ENCODE measurements at regions not wholly inside any gene's neighbourhood (a gene's known extent, or its start where the extent isn't known, plus 50 kb on each side); places are given as distances from the start of the nearest gene placed in this dataset.
"Not testable (repeated sequence)": the region's sequence is repeated elsewhere in the genome, so short reads cannot be mapped to it uniquely, and the experiment has no call there.

GRCh38 chr12:131357185-131357747, 353.6 kb upstream of the SFSWAP start:
- no peak for DNase-seq (ENCODE audit: low read depth in 2 of 2)

DNA sequence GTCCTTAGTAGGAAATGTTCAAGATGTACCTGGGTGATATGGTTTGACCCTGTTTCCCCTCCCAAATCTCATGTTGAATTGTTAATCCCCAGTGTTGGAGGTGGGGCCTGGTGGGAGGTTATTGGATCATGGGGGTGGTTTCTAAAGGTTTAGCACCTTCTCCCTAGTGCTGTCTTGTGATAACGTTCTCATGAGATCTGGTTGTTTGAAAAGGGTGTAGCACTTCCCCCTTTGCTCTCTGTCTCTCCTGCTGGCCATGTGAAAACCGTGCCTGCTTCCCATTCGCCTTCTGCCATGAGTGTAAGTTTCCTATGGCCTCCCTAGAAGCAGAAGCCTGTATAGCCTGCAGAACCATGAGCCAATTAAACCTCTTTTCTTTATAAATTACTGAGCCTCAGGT, 353.0 kb upstream of the SFSWAP start:
- DNase-seq (ENCODE audit: low read depth in 2 of 2): no peak

GRCh38 chr12:131362291-131363211, 348.3 kb upstream of the SFSWAP start:
- DNase-seq (ENCODE audit: low read depth in 2 of 2): no peak

DNA sequence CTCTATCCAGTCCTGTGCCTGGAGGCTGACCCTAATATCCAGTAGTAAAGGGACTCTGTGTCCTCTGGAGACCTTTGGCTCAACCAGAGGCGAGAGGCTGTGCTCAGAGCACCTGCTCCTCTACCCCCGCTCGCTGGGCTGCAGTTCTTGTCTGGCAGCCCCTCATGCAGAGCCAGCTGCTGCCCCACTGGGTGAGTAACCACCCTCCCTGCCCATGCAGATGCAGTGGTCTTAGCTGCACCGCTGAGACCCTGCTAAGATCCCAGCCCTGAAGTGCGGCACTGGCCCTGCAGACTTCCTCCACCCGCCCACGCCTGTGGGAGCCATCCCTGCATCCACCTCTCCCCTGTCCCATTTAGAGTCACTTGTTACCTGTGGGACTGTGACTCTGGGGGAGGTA, 347.5 kb upstream of the SFSWAP start:
- DNase-seq (ENCODE audit: low read depth in 2 of 2): no peak

DNA sequence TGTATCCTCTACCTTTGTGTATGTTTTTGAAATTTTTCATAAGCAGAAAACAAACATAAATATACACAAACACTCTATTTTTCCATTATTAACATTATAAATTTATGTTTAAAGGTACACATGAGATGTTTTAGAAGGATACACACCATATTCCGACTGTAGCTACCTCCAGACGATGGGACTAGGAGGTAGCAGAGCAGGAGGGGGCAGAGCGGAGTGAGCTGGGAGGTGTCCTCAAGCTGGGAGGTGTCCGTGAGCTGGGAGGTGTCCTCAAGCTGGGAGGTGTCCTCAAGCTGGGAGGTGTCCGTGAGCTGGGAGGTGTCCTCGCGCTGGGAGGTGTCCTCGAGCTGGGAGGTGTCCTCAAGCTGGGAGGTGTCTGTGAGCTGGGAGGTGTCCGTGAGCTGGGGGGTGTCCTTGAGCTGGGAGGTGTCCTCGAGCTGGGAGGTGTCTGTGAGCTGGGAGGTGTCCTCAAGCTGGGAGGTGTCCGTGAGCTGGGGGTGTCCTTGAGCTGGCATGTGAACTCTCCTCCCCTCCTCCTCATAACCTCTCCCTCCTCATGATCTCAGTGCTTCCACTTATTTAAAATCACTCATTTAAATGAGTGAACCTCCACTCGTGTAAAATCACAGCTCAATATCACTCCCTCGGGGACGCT, 346.9 kb upstream of the SFSWAP start:
- DNase-seq (ENCODE audit: low read depth in 2 of 2): no peak

DNA sequence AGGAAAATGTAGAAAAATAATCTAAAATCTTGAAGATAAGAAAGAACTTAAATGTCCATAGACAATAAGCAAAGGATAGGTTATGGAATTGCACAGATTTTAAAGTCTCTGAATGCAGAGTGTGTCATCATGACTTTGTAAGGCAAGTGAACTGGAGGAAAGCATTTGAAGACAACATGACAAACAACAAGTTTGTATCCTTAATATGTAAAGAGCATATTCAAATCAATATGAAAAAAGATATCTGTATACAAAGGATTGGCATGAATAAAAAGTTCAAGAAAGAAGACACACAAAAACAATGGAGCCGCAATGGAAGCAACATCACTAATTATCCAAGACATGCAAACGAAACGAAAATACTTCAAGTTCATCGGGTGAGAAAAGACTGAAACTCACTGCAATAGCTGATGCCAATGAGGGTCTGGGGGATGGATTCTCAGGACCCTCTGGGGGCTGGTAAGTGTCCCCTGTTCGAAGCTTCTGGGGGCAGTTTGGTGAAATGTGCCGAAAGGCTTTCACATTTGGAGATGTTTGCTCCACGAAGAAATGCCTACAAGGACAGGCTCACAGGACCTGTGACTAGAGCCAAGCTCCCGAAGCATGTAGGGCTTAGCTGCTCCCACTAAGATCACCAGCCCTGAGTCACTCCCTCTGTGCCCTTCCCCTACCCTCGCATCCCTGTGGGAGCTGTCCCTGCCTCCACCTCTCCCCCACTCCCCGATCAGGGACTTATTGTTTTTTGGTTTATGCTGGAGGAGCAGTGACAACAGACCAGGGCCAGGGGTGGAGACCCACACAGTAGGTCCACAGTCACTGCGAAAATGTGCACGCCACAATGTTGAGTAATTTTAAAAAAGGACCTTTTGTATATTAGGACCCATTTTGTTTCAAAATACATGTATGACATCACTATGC, 345.7 kb upstream of the SFSWAP start:
- no peak for DNase-seq (ENCODE audit: low read depth in 2 of 2)

GRCh38 chr12:131365821-131366260, 345.0 kb upstream of the SFSWAP start:
- DNase-seq (ENCODE audit: low read depth in 2 of 2): no peak

- no peak for DNase-seq (ENCODE audit: low read depth in 2 of 2)
Measured at GRCh38 chr12:131366261-131366871, 344.5 kb upstream of the SFSWAP start.

- not testable (repeated sequence) for DNase-seq (ENCODE audit: low read depth in 2 of 2)
Measured at GRCh38 chr12:131367067-131367982, 343.6 kb upstream of the SFSWAP start.

DNA sequence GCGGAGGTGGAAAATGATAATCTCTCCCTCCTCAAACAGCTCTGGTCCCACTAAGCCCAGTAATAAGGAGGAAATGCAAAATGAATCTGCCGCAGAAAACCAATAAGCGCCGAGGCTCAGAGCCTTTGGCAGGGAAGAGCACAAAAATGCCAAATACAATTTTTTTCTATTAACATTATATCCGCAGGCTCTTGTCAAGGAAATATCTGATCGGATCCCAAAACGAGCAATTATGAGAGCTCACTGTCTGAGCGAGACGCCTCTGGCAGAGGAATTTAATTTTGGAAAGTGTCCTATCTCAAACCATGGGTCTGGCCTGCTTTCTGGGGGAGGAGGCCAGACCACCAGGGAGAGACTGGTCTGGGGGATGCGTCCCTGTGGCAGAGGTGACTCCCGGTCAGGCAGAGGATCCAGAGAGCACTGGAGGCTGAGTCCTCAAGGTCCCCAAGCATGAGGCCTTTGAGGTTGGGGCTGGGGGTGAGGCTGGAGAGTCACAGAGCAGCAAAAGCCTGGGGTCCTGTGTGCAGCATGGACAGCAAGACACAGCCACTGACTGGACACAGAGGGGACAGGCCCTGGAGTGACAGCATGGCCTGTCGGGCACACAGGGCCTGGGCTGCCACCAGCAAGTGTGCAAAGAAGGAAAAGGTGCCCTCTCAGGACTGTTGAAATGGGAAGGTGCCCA, 342.8 kb upstream of the SFSWAP start:
- DNase-seq (ENCODE audit: low read depth in 2 of 2): no peak

DNA sequence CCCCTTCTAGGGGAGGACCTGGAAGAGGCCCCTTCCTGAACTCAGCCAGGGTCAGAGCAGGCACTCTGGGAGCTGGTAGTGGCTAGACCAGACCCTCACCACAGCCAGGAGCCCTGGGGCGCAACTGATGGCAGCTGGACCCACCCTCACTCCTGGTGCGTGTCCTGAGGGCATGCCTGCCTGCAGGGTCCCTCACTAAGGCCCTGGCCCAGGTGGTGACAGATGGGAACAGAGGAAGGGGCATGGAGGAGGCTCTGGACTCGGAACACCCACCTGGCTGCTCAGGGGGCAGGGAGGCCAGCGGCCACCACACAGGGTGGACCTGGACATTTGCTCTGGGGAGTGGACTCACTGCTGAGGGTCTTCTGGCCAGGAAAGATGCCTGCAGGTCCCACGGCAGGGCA, 342.2 kb upstream of the SFSWAP start:
- DNase-seq (ENCODE audit: low read depth in 2 of 2): no peak

- DNase-seq (ENCODE audit: low read depth in 2 of 2): no peak
Measured at GRCh38 chr12:131369094-131369845, 341.6 kb upstream of the SFSWAP start.

DNA sequence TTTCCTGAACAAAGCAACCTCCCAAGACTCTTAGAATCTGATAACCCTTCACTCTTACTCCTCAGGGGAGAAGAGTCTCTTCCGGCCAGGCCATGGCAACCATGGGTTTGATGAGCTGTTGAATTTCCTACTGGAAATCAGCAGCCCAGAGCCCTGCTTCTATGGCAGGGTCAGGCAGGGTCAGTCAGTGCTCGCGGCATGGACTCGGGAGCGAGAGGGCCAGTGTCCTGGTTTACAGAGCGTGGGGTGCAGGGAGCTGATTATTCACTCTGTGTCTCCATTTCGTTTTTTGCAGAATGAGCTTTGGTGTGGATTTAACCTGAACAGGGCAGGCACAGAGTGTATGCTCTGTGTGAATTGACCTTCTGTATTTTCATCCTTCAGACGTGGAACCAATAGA, 340.6 kb upstream of the SFSWAP start:
- no peak for DNase-seq (ENCODE audit: low read depth in 2 of 2)

DNA sequence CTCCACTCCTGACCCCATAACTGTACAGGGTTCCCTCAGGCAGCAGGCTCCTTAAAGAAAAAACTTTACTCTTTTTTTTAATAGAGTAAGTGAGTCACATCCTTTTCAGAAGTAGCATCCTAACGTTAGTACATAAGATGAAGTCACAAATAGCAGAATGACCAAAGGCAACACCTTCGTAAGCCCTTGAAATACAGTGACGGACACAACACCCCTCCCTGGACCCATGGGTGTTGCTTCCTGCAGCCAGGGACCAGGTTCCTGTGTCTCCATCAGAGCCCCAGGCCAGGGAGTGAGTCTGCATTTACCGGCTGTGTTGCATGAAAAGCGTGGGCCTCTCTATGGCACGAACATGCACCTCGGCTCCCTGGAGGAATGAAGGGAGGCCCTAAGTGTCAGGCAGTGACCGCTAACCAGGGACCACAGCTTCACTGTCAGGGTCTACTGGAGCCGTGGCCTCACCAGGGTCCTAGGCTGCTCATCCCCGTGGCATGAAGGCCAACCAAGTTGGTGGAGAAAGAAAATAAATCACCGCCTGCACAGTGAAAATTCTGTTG, 340.0 kb upstream of the SFSWAP start:
- no peak for DNase-seq (ENCODE audit: low read depth in 2 of 2)

- DNase-seq (ENCODE audit: low read depth in 2 of 2): no peak
Measured at GRCh38 chr12:131371401-131372170, 339.3 kb upstream of the SFSWAP start.

- no peak for DNase-seq (ENCODE audit: low read depth in 2 of 2)
Measured at GRCh38 chr12:131372171-131372475, 338.8 kb upstream of the SFSWAP start.

- no peak for DNase-seq (ENCODE audit: low read depth in 2 of 2)
Measured at GRCh38 chr12:131372706-131373195, 338.1 kb upstream of the SFSWAP start.
